HG03457 (cell line): ENCODE measurements at regions not wholly inside any gene's neighbourhood (a gene's known extent, or its start where the extent isn't known, plus 50 kb on each side); places are given as distances from the start of the nearest gene placed in this dataset.
"Not testable (repeated sequence)": the region's sequence is repeated elsewhere in the genome, so short reads cannot be mapped to it uniquely, and the experiment has no call there.

Source experiments
- ATAC-seq: cut with Tn5 transposase; IDR thresholded peaks from one replicate; pipeline ENCODE4 v1.9.1; 2021; ENCODE audit warnings: moderate number of reproducible peaks; ENCODE audit not compliant: unreplicated experiment

- no peak for ATAC-seq
These were observed 249.8 kb upstream of the ARRDC3 start for GRCh38 chr5:91632871-91633270.

GRCh38 chr5:91611746-91612145, 228.6 kb upstream of the ARRDC3 start:
- no peak for ATAC-seq

GRCh38 chr5:91607675-91608074, 224.6 kb upstream of the ARRDC3 start:
- ATAC-seq: no peak

- ATAC-seq: no peak
These were observed 216.7 kb upstream of the ARRDC3 start for GRCh38 chr5:91599863-91600262.

- ATAC-seq: no peak
These were observed 215.1 kb upstream of the ARRDC3 start for GRCh38 chr5:91598216-91598615.

- ATAC-seq: no peak
These were observed 212.3 kb upstream of the ARRDC3 start for GRCh38 chr5:91595424-91595823.

GRCh38 chr5:91591076-91591475, 208.0 kb upstream of the ARRDC3 start:
- no peak for ATAC-seq

- no peak for ATAC-seq
These were observed 203.1 kb upstream of the ARRDC3 start for GRCh38 chr5:91586232-91586631.

- no peak for ATAC-seq
These were observed 201.2 kb upstream of the ARRDC3 start for GRCh38 chr5:91584352-91584751.

GRCh38 chr5:91566012-91566411, 182.9 kb upstream of the ARRDC3 start:
- not testable (repeated sequence) for ATAC-seq

- no peak for ATAC-seq
These were observed 179.8 kb upstream of the ARRDC3 start for GRCh38 chr5:91562922-91563321.

GRCh38 chr5:91541696-91542095, 158.6 kb upstream of the ARRDC3 start:
- no peak for ATAC-seq

GRCh38 chr5:91538179-91538578, 155.1 kb upstream of the ARRDC3 start:
- no peak for ATAC-seq

- ATAC-seq: no peak
These were observed 152.4 kb upstream of the ARRDC3 start for GRCh38 chr5:91535499-91535898.

- no peak for ATAC-seq
These were observed 151.2 kb upstream of the ARRDC3 start for GRCh38 chr5:91534332-91534731.

GRCh38 chr5:91532779-91533178, 149.7 kb upstream of the ARRDC3 start:
- ATAC-seq: no peak

GRCh38 chr5:91532281-91532680, 149.2 kb upstream of the ARRDC3 start:
- ATAC-seq: no peak

- no peak for ATAC-seq
These were observed 145.7 kb upstream of the ARRDC3 start for GRCh38 chr5:91528831-91529230.

GRCh38 chr5:91521785-91522184, 138.7 kb upstream of the ARRDC3 start:
- ATAC-seq: no peak

GRCh38 chr5:91521334-91521733, 138.2 kb upstream of the ARRDC3 start:
- ATAC-seq: no peak

GRCh38 chr5:91514400-91514799, 131.3 kb upstream of the ARRDC3 start:
- ATAC-seq: no peak

- no peak for ATAC-seq
These were observed 120.2 kb upstream of the ARRDC3 start for GRCh38 chr5:91503321-91503720.

- ATAC-seq: no peak
These were observed 117.6 kb upstream of the ARRDC3 start for GRCh38 chr5:91500758-91501157.
